ENCODE measurements at regions not wholly inside any gene's neighbourhood (a gene's known extent, or its start where the extent isn't known, plus 50 kb on each side); places are given as distances from the start of the nearest gene placed in this dataset.

DNA sequence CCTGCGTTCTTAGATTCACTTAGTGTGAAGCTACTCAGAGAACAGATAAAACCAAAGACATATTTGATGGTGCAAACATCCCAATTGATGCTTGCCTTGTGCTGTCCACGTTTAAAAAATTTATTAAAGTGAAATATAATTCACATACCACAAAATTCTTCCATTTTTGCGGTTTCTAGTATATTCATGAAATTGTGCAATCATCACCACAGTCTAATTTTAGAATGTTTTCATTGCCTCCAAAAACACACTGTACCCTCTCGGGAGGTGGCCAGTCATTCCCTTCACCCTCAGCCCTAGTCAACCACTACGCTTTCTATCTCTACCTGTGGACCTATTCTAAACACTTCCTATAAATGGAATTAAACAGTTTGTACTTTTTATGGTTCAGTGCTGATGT, 1109.2 kb downstream of the FLRT2 start:
- POLR2A ChIA-PET (ENCODE audit: unreplicated experiment) = no interaction called here
- no peaks in the 10 kb centered on the region for H3K79me2 ChIP-seq (ENCODE audit: low read depth)
- no peak overlapping the region for H3K4me3 ChIP-seq
- H4K20me1 ChIP-seq (ENCODE audit: insufficient read depth) = no peaks in the 10 kb centered on the region
- no peaks in the 10 kb centered on the region for H3K27me3 ChIP-seq (ENCODE audit: insufficient read depth, low read depth)
- TF ChIP-seq EZH2 (IDR thresholded peaks at IDR 0.05; ENCODE audit: low read depth) = no peak
- TF ChIP-seq, protein P1, sequence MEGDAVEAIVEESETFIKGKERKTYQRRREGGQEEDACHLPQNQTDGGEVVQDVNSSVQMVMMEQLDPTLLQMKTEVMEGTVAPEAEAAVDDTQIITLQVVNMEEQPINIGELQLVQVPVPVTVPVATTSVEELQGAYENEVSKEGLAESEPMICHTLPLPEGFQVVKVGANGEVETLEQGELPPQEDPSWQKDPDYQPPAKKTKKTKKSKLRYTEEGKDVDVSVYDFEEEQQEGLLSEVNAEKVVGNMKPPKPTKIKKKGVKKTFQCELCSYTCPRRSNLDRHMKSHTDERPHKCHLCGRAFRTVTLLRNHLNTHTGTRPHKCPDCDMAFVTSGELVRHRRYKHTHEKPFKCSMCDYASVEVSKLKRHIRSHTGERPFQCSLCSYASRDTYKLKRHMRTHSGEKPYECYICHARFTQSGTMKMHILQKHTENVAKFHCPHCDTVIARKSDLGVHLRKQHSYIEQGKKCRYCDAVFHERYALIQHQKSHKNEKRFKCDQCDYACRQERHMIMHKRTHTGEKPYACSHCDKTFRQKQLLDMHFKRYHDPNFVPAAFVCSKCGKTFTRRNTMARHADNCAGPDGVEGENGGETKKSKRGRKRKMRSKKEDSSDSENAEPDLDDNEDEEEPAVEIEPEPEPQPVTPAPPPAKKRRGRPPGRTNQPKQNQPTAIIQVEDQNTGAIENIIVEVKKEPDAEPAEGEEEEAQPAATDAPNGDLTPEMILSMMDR (conservative IDR thresholded peaks at IDR 0.05) = no peak
- no peak overlapping the region for H3K27ac ChIP-seq
- H2AFZ ChIP-seq = no peak overlapping the region
- H3K4me1 ChIP-seq (replicated peaks; ENCODE audit: insufficient read depth) = no peaks in the 10 kb centered on the region
- BruUV-seq (replicated peaks) = no TSS peak
- intact Hi-C loops (cut with micrococcal nuclease; ENCODE audit: unreplicated experiment) = no loop called here
- CTCF ChIA-PET = no interaction called here
- H3K9me2 ChIP-seq (ENCODE audit: insufficient read depth) = no peaks in the 10 kb centered on the region
- DNase-seq = no peak
- no peak overlapping the region for H3K4me2 ChIP-seq
- H3K36me3 ChIP-seq (ENCODE audit: low read depth) = no peaks in the 10 kb centered on the region
- no peaks in the 10 kb centered on the region for H3K9me3 ChIP-seq (ENCODE audit: insufficient read depth, low read depth)
- H3F3A ChIP-seq (ENCODE audit: insufficient read depth, low read depth) = no peaks in the 10 kb centered on the region

- H2AFZ ChIP-seq = no peak overlapping the region
- BruUV-seq (replicated peaks) = no TSS peak
- no peaks in the 10 kb centered on the region for H3K9me2 ChIP-seq (ENCODE audit: insufficient read depth)
- H4K20me1 ChIP-seq (ENCODE audit: insufficient read depth) = no peaks in the 10 kb centered on the region
- no peak for DNase-seq
- H3K4me2 ChIP-seq = no peak overlapping the region
- no peaks in the 10 kb centered on the region for H3K36me3 ChIP-seq (ENCODE audit: low read depth)
- no peaks in the 10 kb centered on the region for H3K27me3 ChIP-seq (ENCODE audit: insufficient read depth, low read depth)
- intact Hi-C loops (cut with micrococcal nuclease; ENCODE audit: unreplicated experiment) = no loop called here
- TF ChIP-seq EZH2 (IDR thresholded peaks at IDR 0.05; ENCODE audit: low read depth) = no peak
- TF ChIP-seq, protein P1 (conservative IDR thresholded peaks at IDR 0.05) = no peak
- ChIA-PET POLR2A (ENCODE audit: unreplicated experiment) (no interaction called here), CTCF (no interaction called here)
- no peaks in the 10 kb centered on the region for H3K9me3 ChIP-seq (ENCODE audit: insufficient read depth, low read depth)
- H3K27ac ChIP-seq = no peak overlapping the region
- H3F3A ChIP-seq (ENCODE audit: insufficient read depth, low read depth) = no peaks in the 10 kb centered on the region
- no peaks in the 10 kb centered on the region for H3K79me2 ChIP-seq (ENCODE audit: low read depth)
- no peak overlapping the region for H3K4me3 ChIP-seq
- H3K4me1 ChIP-seq (replicated peaks; ENCODE audit: insufficient read depth) = no peaks in the 10 kb centered on the region
Observed at GRCh38 chr14:86627080-86627479, 1097.1 kb downstream of the FLRT2 start.

DNA sequence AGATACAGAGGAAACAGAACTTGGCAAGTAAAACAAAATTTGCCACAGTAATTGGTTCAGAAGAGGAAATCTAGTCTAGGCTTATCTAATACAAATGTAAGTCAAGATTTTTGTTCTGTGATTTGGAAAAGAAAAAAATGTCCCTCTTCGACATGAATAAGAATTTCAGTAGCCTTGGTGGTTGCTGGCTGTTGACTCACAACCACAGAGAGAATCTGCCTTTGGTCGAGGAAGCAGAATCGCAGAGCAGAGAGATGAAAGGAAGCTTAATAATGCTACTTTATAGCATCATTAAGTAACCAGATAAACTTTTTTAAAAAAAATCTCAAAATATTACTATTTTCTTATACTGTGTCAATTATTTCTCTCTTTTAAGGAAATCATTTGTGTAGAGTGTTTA, 1096.6 kb downstream of the FLRT2 start:
- TF ChIP-seq, protein P1 (conservative IDR thresholded peaks at IDR 0.05) = no peak
- no peak for TF ChIP-seq EZH2 (IDR thresholded peaks at IDR 0.05; ENCODE audit: low read depth)
- no peaks in the 10 kb centered on the region for H3K79me2 ChIP-seq (ENCODE audit: low read depth)
- no peak for DNase-seq
- H2AFZ ChIP-seq = no peak overlapping the region
- H4K20me1 ChIP-seq (ENCODE audit: insufficient read depth) = no peaks in the 10 kb centered on the region
- H3K4me3 ChIP-seq = no peak overlapping the region
- H3K9me3 ChIP-seq (ENCODE audit: insufficient read depth, low read depth) = no peaks in the 10 kb centered on the region
- no peaks in the 10 kb centered on the region for H3K4me1 ChIP-seq (replicated peaks; ENCODE audit: insufficient read depth)
- CTCF ChIA-PET = no interaction called here
- no peak overlapping the region for H3K4me2 ChIP-seq
- no peaks in the 10 kb centered on the region for H3K9me2 ChIP-seq (ENCODE audit: insufficient read depth)
- no peaks in the 10 kb centered on the region for H3F3A ChIP-seq (ENCODE audit: insufficient read depth, low read depth)
- POLR2A ChIA-PET (ENCODE audit: unreplicated experiment) = no interaction called here
- no peaks in the 10 kb centered on the region for H3K27me3 ChIP-seq (ENCODE audit: insufficient read depth, low read depth)
- H3K36me3 ChIP-seq (ENCODE audit: low read depth) = no peaks in the 10 kb centered on the region
- no peak overlapping the region for H3K27ac ChIP-seq
- intact Hi-C loops (cut with micrococcal nuclease; ENCODE audit: unreplicated experiment) = no loop called here
- BruUV-seq (replicated peaks) = no TSS peak

All from PC-9 (cell line).